Urinary bladder (tissue), 3 donors: ENCODE measurements at regions not wholly inside any gene's neighbourhood (a gene's known extent, or its start where the extent isn't known, plus 50 kb on each side); places are given as distances from the start of the nearest gene placed in this dataset.

ENCODE experiments used
- DNase-seq: peaks from one replicate; pipeline ENCODE4 v3.0.0-alpha.2; 2015; ENCODE audit errors: extremely low spot score
- H3K27ac ChIP-seq: one replicate; pipeline ENCODE4 v1.5.1; 2013; ENCODE audit warnings: low read depth, mild to moderate bottlenecking, moderate library complexity
- H3K36me3 ChIP-seq: one replicate; pipeline ENCODE4 v1.6.1; 2013; ENCODE audit warnings: mild to moderate bottlenecking, moderate library complexity; ENCODE audit not compliant: insufficient read depth
- H3K4me1 ChIP-seq: one replicate; pipeline ENCODE4 v1.6.1; 2013; ENCODE audit warnings: mild to moderate bottlenecking, moderate library complexity; ENCODE audit not compliant: insufficient read depth
- H3K4me3 ChIP-seq: one replicate; pipeline ENCODE4 v1.5.1; 2013; ENCODE audit warnings: low read depth, low read length
- WGBS: extraction: QIAGEN DNeasy Blood & Tissue Kit; methylation state at CpG from one replicate; pipeline ENCODE4 v1.1.7; 2013; 5-methylcytosine and 5-hydroxymethylcytosine counted together
- donor health status: healthy with polysubstance abuse.
- donor health status: healthy.

GRCh38 chr6:40912158-40912946, 126.7 kb downstream of the UNC5CL start:
- DNase-seq, result no peak
- no peak overlapping the region for H3K27ac ChIP-seq
- WGBS, result 65% methylated on average over 9 of the region's 9 CpGs
- no peaks in the 10 kb centered on the region for H3K4me1 ChIP-seq
- H3K4me3 ChIP-seq, result no peak overlapping the region
- H3K36me3 ChIP-seq, result no peaks in the 10 kb centered on the region

DNA sequence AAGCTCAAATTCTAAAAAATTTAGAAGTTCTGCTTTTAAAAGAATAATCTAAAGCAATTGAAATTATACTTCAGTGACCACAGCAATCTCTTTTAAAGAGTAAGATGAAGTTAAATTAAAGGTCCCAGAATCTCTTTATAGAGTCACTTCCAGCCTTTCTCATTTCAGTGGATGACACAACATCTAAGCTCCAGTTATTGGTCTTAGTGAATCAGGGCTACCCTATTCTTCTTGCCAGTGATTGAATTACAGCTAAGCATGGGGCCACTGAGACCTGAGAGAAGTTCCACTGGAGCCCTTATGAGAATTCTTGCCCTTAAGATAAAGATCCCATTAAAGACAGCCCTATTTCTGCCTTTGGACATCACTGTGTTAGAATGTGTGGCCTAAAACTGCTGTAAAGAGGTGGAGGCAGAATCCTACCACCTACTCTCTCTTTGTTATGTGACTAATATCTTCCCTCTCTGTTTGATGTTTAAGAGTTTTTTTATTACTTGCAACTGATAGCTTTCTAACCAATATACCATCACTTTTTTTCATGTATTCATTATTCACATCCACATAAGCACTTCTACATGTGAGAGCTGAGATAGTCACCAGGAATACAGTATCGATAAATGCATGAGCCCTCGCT, 128.6 kb downstream of the UNC5CL start:
- no peak for DNase-seq
- no peaks in the 10 kb centered on the region for H3K36me3 ChIP-seq
- no peaks in the 10 kb centered on the region for H3K4me1 ChIP-seq
- H3K4me3 ChIP-seq, result no peak overlapping the region
- no peak overlapping the region for H3K27ac ChIP-seq
- 94% methylated on average over 2 of the region's 2 CpGs for WGBS

GRCh38 chr6:40909811-40910210, 129.2 kb downstream of the UNC5CL start:
- Histone ChIP-seq H3K27ac (no peak overlapping the region), H3K4me1 (no peaks in the 10 kb centered on the region), H3K36me3 (no peaks in the 10 kb centered on the region), H3K4me3 (no peak overlapping the region)
- no peak for DNase-seq
- 89% methylated on average over 1 of the region's 1 CpG for WGBS

DNA sequence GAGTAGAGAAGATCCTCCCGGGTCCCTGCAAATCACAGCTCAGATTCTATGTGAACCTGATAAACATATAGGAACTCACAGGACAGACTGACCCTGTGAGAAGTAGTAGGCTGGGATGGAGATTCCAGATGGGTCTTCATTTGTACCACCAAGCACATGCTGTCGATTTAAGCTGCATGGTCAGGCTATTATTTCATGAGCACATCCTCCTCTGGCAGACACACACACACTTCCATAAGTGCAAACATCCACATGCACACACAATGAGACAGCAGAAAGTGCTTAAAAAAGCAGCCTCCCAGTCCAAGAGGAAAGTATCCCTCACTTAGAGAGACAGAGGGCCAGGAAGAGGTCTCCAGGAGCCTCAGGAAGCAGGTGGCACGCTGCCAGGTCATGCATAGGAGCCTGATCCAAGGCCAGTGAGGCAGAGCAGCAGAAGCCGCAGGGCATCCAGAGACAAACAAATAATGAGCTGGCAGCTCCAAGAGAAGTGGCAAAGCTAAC, 131.8 kb downstream of the UNC5CL start:
- no peaks in the 10 kb centered on the region for H3K4me1 ChIP-seq
- DNase-seq, result no peak
- no peak overlapping the region for H3K4me3 ChIP-seq
- H3K27ac ChIP-seq, result no peak overlapping the region
- 64% methylated on average over 4 of the region's 4 CpGs for WGBS
- no peaks in the 10 kb centered on the region for H3K36me3 ChIP-seq

DNA sequence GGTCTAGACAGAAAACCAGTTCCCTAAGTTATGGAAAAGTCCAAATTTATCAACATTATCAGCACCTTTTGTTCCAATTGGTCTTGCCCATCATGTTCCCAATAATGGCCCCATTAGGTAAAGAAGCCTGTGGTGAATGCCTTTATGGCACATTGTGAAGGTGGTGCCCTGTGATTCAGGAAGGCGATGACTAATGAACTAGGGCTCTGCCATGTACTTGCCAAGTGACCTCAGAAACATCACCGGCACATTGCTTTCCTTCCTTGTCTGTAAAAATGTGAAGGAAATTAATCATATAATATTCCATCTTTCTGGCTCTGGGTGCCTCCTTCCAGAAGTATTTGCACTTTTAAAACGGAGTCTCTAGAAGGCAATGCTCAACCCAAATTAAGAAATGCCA, 132.3 kb downstream of the UNC5CL start:
- no peak for DNase-seq
- no peaks in the 10 kb centered on the region for H3K36me3 ChIP-seq
- 71% methylated on average over 3 of the region's 3 CpGs for WGBS
- H3K27ac ChIP-seq, result no peak overlapping the region
- no peaks in the 10 kb centered on the region for H3K4me1 ChIP-seq
- no peak overlapping the region for H3K4me3 ChIP-seq

DNA sequence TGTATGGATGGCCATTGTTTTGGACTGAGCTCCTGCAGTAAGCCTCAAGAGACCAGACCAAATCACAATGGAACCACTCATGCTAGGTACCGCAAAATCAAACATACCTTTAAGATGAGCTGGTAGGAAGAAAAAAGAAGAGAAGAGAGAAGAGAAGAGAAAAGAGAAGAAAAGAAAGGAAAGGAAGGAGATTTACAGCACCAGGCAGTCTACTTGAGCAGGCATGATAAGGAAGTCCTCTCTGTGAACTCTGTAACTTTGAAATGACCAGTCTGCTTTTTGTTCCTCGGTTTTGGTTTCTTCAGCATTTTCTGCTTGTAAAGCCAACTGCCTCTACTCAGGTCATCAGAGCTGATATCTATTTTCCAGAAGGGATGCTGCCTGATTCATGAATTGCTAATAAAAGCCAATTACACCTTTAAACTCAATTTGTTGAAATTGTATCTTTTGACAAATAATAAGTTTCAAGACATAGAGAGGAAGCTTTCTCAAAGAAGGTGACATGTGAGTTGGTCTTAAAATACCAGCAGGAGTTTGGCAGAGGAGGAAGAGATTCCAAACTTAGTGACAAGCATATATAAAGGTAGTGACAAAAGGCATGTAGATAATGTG, 134.3 kb downstream of the UNC5CL start:
- no peaks in the 10 kb centered on the region for H3K36me3 ChIP-seq
- 79% methylated on average over 2 of the region's 2 CpGs for WGBS
- H3K4me3 ChIP-seq, result no peak overlapping the region
- DNase-seq, result no peak
- no peaks in the 10 kb centered on the region for H3K4me1 ChIP-seq
- H3K27ac ChIP-seq, result no peak overlapping the region

DNA sequence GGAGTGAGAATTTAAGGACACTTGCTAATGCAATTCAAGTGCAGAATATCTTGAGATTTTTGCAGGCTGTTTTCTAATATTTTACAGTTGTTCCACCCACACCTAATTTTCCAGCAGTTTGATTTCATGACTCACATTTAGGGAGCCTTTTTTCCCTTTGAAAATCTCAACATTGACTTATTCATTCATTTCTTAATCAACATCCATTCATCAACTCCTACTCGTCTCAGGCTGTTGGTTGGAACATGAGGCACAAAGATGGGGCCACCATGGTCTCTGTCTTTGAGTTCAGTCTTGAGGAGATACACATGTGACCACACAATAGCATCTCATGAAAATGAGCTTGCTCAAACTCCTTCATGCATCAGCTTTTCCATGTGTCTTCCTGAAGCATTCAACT, 135.6 kb downstream of the UNC5CL start:
- no peaks in the 10 kb centered on the region for H3K36me3 ChIP-seq
- no peak overlapping the region for H3K27ac ChIP-seq
- no peak overlapping the region for H3K4me3 ChIP-seq
- WGBS, result 77% methylated on average over 1 of the region's 1 CpG
- no peaks in the 10 kb centered on the region for H3K4me1 ChIP-seq
- DNase-seq, result no peak

DNA sequence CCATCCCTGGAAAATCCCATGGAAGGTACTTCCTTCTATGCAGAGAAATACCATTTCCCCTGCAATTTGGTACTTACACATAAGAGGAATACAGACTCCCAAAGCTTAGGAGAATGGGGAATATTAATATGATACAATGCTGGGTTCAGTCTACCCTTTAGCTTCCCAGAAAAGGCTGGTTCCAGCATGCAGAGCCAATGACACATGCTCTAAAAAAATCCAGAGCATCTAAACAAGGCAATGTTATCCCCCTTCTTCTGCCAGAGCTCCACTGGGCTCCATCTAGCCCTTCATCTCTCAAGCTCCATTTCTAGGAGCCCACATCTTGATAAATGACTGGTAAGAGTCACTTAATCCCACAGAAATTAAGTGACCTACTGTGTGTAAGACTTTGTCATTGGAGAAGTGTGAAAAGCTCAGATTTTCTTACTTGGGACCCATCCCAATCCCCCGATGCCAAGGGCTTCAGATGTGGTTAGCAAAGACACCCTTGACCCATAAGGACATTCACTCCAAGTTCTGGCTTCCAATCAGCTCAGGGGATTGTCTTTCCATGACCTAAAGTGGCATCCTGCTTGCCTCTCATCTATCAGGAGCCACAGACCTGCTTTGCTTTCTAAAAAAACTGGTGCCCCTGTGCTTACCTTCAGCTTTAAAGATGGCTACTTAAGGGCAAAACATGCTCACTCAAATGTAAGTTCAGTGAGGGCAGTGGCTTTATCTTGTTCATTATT, 137.5 kb downstream of the UNC5CL start:
- no peak overlapping the region for H3K4me3 ChIP-seq
- WGBS, result 94% methylated on average over 1 of the region's 1 CpG
- no peaks in the 10 kb centered on the region for H3K36me3 ChIP-seq
- H3K27ac ChIP-seq, result no peak overlapping the region
- no peaks in the 10 kb centered on the region for H3K4me1 ChIP-seq
- DNase-seq, result no peak

DNA sequence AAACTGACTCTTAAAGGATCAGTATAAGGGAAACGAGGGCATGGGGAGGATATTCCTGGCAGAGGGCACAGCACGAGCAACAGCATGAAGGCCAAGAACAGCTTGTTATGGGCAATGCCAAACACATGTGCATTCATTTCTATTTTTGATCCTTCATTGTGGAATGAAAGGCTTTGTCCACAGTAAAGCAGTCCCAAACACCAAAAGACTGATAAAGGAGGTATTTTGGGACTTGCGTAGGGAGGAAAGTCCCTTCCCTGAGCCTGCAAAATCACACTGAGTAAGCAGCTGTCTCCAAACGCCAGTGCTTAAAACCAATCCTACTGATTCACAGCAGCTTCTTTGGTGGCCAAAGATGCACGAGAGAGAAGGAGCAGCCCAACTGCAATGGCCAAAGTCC, 138.2 kb downstream of the UNC5CL start:
- Histone ChIP-seq H3K36me3 (no peaks in the 10 kb centered on the region), H3K27ac (no peak overlapping the region), H3K4me3 (no peak overlapping the region), H3K4me1 (no peaks in the 10 kb centered on the region)
- WGBS, result 45% methylated on average over 5 of the region's 5 CpGs
- DNase-seq, result no peak

GRCh38 chr6:40899684-40900155, 139.3 kb downstream of the UNC5CL start:
- Histone ChIP-seq H3K27ac (no peak overlapping the region), H3K36me3 (no peaks in the 10 kb centered on the region), H3K4me1 (no peaks in the 10 kb centered on the region), H3K4me3 (no peak overlapping the region)
- 68% methylated on average over 7 of the region's 7 CpGs for WGBS
- no peak for DNase-seq

DNA sequence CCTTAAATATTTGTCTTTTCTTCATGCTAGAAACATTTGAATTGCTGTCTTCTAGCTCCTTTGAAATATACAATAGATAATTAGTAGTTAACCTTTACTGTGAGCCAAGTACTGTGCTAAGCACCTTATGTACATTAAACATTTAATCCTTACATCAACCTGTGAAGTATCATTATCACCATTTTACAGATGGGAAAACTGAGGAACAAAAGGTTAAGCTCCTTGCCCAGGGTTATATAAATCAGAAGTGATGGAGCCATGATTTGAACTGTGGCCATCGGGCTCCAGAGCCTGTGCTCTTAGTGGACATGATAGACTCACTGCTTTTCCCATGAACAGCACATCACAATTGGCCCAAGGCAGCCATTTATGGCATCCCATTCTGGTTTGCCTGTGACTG, 140.9 kb downstream of the UNC5CL start:
- Histone ChIP-seq H3K4me1 (no peaks in the 10 kb centered on the region), H3K27ac (no peak overlapping the region), H3K4me3 (no peak overlapping the region), H3K36me3 (no peaks in the 10 kb centered on the region)
- 93% methylated on average over 1 of the region's 1 CpG for WGBS
- no peak for DNase-seq

DNA sequence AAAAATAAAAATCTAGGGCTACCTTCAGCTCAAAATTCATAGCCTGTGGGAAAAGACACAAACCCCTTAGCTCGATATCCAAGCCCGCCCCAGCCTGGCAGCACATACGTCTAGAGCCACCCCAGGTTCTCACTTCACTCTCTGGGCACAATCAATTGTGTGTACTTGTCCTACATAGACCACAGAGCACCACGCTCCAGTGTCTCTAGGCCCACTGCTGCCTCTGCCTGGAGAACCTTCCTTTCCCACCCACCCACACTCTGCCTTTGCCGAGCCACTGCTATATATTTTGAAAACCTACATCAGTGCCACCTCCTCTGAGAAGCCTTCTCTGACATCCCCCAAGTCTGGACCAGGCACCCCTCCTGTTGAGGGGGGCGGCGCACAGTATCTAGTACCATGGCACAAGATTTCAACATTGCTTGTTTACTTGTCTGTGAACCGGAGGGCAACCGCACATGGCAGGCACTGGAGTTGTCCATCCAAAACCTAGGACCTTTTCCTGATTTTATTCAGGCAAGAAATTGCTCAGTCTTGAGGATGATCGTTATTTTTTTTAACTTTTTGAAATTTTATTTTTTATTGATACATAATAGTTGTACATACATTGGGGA, 141.5 kb downstream of the UNC5CL start:
- no peak for DNase-seq
- Histone ChIP-seq H3K4me1 (no peaks in the 10 kb centered on the region), H3K27ac (no peak overlapping the region), H3K36me3 (no peaks in the 10 kb centered on the region), H3K4me3 (no peak overlapping the region)
- 94% methylated on average over 10 of the region's 10 CpGs for WGBS

- WGBS, result 67% methylated on average over 3 of the region's 3 CpGs
- Histone ChIP-seq H3K4me1 (no peaks in the 10 kb centered on the region), H3K27ac (no peak overlapping the region), H3K36me3 (no peaks in the 10 kb centered on the region), H3K4me3 (no peak overlapping the region)
- DNase-seq, result no peak
These were observed 142.3 kb downstream of the UNC5CL start for GRCh38 chr6:40896696-40897095.
